HuH-7 (cell line): ENCODE measurements at regions not wholly inside any gene's neighbourhood (a gene's known extent, or its start where the extent isn't known, plus 50 kb on each side); places are given as distances from the start of the nearest gene placed in this dataset.
"Not testable (repeated sequence)": the region's sequence is repeated elsewhere in the genome, so short reads cannot be mapped to it uniquely, and the experiment has no call there.

ENCODE experiments used
- DNase-seq: peaks from one replicate; pipeline ENCODE4 v3.0.0; 2011; ENCODE audit warnings: low spot score

DNA sequence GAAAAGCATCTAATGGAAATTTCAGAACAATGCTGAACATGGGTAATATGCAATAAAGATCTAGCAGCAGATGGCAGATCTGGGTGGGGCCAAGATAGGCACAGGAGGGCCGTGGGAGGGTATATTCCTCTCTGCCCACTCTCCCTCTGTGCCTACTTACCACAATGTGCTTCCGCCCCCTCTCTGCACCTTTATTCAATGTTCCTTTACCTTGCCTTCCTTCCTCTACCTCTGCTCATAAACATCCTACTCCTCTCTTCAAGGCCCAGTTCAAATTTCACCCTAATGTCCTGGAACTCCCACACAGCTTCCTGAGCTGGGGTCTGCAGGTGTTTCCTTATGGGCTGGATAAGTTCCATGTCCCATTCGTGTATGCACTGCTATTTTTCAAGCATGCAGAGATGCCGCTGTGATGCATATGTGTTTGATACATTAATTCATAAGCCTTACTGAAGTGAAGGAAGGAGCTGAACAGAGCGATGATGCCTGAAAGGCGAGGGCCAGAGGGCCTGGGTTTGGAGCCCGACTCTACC is 65.6 kb upstream of the EDEM3 start:
- DNase-seq, result no peak

DNA sequence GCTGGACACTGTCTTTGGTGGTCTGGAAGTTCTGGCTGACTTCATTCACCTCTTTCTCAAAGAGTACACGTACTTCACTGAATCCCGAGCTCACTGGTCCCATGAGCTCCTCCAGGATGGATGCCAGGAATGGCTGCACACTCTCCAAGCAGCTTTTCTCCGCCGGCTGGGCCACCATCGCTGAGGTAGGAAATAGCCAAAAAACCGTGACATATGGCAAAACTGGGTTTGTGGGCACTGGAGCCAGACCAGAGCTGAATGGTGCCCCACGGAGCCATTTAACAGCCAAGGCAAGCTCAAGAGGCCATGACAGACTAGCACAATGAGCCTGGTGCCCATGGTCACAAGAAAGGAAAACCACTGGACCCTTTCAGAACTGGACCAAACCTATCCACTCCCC is 64.0 kb upstream of the EDEM3 start:
- DNase-seq, result no peak

- not testable (repeated sequence) for DNase-seq
Observed at GRCh38 chr1:184817003-184817402, 62.3 kb upstream of the EDEM3 start.

DNA sequence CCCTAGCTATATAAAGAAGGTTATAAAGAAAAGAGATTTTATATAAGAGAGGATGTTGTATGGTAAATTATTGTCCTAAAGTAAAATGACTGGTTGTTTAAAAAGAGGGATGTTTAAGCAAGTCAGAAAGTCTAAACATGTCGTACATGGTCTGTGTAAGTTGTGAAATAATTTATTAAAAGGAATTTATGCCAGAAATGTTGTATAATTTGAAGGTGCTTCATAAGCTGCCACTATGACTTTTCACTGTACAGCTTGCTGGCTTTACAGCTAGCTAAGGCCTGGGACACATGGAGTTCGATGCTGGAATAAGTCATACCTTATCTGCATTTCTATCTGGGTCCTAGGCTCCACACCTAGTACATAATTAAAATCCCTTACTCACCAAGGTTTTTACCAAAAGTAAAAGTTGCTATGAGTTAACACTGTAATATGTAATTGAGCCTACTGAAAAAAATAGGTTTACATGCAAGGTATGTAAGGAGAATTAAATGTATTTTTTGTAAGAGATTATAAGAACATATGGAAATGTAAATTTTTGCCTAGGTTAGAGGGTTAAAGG is 59.0 kb upstream of the EDEM3 start:
- no peak for DNase-seq

GRCh38 chr1:184811439-184812111 is 56.9 kb upstream of the EDEM3 start:
- DNase-seq, result no peak

DNA sequence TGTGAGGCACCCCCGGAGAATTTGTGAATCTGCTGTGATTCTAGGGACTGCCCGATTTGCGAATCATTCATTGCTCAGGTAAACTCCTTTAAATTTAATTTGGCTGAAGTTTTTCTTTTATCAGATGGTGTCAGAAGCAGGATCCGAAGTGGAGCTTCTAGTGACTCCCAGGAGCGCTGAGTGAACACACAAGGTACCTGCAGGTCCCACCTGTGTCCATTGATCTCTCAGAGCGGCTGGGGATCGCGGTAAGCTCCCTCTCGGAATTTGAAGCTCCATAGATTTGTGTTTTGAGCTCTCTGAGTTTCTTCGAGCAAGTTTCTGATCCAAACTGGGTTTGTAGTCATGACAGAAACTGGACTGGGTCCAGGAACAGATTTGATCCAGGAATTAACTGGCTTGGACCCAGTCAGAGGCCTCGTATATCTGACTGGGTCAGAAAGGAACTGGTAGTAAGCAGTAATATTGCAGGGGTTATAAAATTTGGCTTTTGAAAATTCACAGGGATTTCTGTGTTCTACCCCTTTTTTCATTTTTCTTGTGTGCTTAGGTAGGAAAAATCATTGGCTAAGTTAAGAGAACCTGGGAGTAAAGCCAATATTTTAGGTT is 56.2 kb upstream of the EDEM3 start:
- DNase-seq, result no peak

GRCh38 chr1:184806296-184806721 is 51.7 kb upstream of the EDEM3 start:
- DNase-seq, result no peak

- peak; percentile 66 for DNase-seq
Observed at GRCh38 chr1:184805667-184806295, 51.1 kb upstream of the EDEM3 start.
